GM12878 (cell line): ENCODE measurements at regions not wholly inside any gene's neighbourhood (a gene's known extent, or its start where the extent isn't known, plus 50 kb on each side); places are given as distances from the start of the nearest gene placed in this dataset.

Source experiments
- CBX5 ChIP-seq: sonication (generic); IDR thresholded peaks from 2 replicates; pipeline ENCODE4 v1.6.1; 2016; ENCODE audit warnings: low read depth, moderate library complexity, mild to moderate bottlenecking, inconsistent platforms
- CEBPB ChIP-seq, 2 experiments: fragments of 150-350 bp in 1 of 2; IDR thresholded peaks; 2 replicates each; pipeline ENCODE4 v1.6.1; 2012 to 2014; ENCODE audit warnings: low read depth in 2 of 2, low read length in 2 of 2, borderline replicate concordance in 1 of 2, inconsistent platforms in 1 of 2
- ESRRA ChIP-seq: IDR thresholded peaks from 2 replicates; pipeline ENCODE4 v1.6.1; 2012; ENCODE audit warnings: mild to moderate bottlenecking, low read length, improper control_type of control experiment
- JUNB ChIP-seq: IDR thresholded peaks from 2 replicates; pipeline ENCODE4 v1.6.1; 2016; ENCODE audit warnings: antibody characterized with exemption, mild to moderate bottlenecking
- MEF2B ChIP-seq: fragments of 450-650 bp; IDR thresholded peaks from 2 replicates; pipeline ENCODE4 v1.6.1; 2018; ENCODE audit warnings: mild to moderate bottlenecking, moderate library complexity; ENCODE audit not compliant: partially characterized antibody, poor library complexity, severe bottlenecking
- MXI1 ChIP-seq: fragments of 150-350 bp; IDR thresholded peaks from 2 replicates; pipeline ENCODE4 v1.6.1; 2011; ENCODE audit warnings: low read depth, mild to moderate bottlenecking, inconsistent platforms, low read length, improper control_type of control experiment
- PRDM15 ChIP-seq: fragments of 450-650 bp; formaldehyde crosslinking; IDR thresholded peaks from 2 replicates; pipeline ENCODE4 v1.4.0; 2020; ENCODE audit warnings: mild to moderate bottlenecking, moderate library complexity
- RUNX3 ChIP-seq: IDR thresholded peaks from 2 replicates; pipeline ENCODE4 v1.6.1; 2012; ENCODE audit warnings: low read length, inconsistent platforms
- ZBED1 ChIP-seq: IDR thresholded peaks from 2 replicates; pipeline ENCODE4 v1.6.1; 2016; ENCODE audit warnings: borderline replicate concordance
- TF ChIP-seq, protein P1 (sequence below): fragments of 450-650 bp; IDR thresholded peaks from 2 replicates; pipeline ENCODE4 v1.6.1; 2016; ENCODE audit warnings: mild to moderate bottlenecking
- TF ChIP-seq, protein P2 (sequence below), 3 experiments: IDR thresholded peaks in 2 of 3; conservative IDR thresholded peaks in 1 of 3; 2 replicates each; pipeline ENCODE4 v1.5.1; 2011; ENCODE audit warnings: low read depth in 3 of 3, low read length in 3 of 3, mild to moderate bottlenecking in 3 of 3, control low read depth in 2 of 3, moderate library complexity in 2 of 3, inconsistent platforms in 1 of 3, mixed read lengths in 1 of 3; ENCODE audit not compliant: control insufficient read depth in 2 of 3, insufficient read depth in 1 of 3; ENCODE audit errors: extremely low read depth in 1 of 3

DNA sequence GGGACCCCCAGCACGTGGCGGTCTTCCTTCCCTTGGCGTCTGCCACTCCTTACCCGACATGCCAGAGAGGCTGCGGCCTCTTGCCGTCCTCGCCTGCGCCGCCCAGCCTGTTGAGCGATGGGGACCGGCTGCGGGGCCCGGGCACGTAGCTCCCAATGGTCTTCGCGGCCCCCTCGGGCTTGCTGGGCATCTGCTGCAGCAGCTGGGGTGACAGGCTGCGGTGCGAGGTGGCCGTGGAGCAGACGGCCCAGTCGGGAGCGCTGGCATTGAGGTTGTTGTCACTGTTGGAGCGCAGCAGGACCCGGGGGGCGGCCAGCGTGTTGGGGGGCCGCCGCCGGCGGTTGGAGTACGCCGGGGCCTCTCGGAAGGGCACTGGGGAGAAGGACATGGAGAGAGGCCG lies 422.0 kb downstream of the CTTN start (continued):
- TF ChIP-seq PRDM15 (CRISPR knock-in tag): no peak
- TF ChIP-seq ESRRA: no peak
- no peak for TF ChIP-seq MXI1
- no peak for TF ChIP-seq CEBPB (IDR thresholded peaks at IDR 0.05; ENCODE audit: borderline replicate concordance in 1 of 2, low read depth in 2 of 2, low read length in 2 of 2)
- no peak for TF ChIP-seq ZBED1
- no peak for TF ChIP-seq CBX5
- no peak for TF ChIP-seq MEF2B
- no peak for TF ChIP-seq RUNX3
- TF ChIP-seq, protein P1, sequence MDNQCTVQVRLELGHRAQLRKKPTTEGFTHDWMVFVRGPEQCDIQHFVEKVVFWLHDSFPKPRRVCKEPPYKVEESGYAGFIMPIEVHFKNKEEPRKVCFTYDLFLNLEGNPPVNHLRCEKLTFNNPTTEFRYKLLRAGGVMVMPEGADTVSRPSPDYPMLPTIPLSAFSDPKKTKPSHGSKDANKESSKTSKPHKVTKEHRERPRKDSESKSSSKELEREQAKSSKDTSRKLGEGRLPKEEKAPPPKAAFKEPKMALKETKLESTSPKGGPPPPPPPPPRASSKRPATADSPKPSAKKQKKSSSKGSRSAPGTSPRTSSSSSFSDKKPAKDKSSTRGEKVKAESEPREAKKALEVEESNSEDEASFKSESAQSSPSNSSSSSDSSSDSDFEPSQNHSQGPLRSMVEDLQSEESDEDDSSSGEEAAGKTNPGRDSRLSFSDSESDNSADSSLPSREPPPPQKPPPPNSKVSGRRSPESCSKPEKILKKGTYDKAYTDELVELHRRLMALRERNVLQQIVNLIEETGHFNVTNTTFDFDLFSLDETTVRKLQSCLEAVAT: no peak
- TF ChIP-seq, protein P2, sequence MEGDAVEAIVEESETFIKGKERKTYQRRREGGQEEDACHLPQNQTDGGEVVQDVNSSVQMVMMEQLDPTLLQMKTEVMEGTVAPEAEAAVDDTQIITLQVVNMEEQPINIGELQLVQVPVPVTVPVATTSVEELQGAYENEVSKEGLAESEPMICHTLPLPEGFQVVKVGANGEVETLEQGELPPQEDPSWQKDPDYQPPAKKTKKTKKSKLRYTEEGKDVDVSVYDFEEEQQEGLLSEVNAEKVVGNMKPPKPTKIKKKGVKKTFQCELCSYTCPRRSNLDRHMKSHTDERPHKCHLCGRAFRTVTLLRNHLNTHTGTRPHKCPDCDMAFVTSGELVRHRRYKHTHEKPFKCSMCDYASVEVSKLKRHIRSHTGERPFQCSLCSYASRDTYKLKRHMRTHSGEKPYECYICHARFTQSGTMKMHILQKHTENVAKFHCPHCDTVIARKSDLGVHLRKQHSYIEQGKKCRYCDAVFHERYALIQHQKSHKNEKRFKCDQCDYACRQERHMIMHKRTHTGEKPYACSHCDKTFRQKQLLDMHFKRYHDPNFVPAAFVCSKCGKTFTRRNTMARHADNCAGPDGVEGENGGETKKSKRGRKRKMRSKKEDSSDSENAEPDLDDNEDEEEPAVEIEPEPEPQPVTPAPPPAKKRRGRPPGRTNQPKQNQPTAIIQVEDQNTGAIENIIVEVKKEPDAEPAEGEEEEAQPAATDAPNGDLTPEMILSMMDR (IDR thresholded peaks at IDR 0.05 in 2 of 3, conservative IDR thresholded peaks at IDR 0.05 in 1 of 3; ENCODE audit: control insufficient read depth in 2 of 3, extremely low read depth in 1 of 3, insufficient read depth in 1 of 3, low read depth in 3 of 3, low read length in 3 of 3): no peak
- TF ChIP-seq JUNB: no peak
